Transverse colon (tissue), 4 donors: ENCODE measurements at regions not wholly inside any gene's neighbourhood (a gene's known extent, or its start where the extent isn't known, plus 50 kb on each side); places are given as distances from the start of the nearest gene placed in this dataset.
"Not testable (repeated sequence)": the region's sequence is repeated elsewhere in the genome, so short reads cannot be mapped to it uniquely, and the experiment has no call there.

Source experiments
- DNase-seq: peaks from one replicate; pipeline ENCODE4 v3.0.0-alpha.2; 2019
- H3K27ac ChIP-seq, 4 donors: fragments of 200-600 bp; sonication (generic); 2 replicates each; pipeline ENCODE4 v1.5.1; 2016 to 2018; ENCODE audit warnings: inconsistent platforms in 4 of 4
- H3K27me3 ChIP-seq: fragments of 200-600 bp; sonication (generic); 2 replicates; pipeline ENCODE4 v1.5.1; 2017; ENCODE audit warnings: inconsistent platforms
- H3K36me3 ChIP-seq, 4 donors: fragments of 200-600 bp; sonication (generic); 2 replicates each; pipeline ENCODE4 v1.5.1; 2017 to 2019; ENCODE audit warnings: inconsistent platforms in 4 of 4
- H3K4me1 ChIP-seq, 4 donors: fragments of 200-600 bp; sonication (generic); 2 replicates each; pipeline ENCODE4 v1.5.1; 2017 to 2020; ENCODE audit warnings: inconsistent platforms in 4 of 4
- H3K4me3 ChIP-seq, 4 donors: fragments of 200-600 bp; sonication (generic); 1 replicate in 1 of 4; 2 replicates in 3 of 4; pipeline versions ENCODE4 v1.5.1 to v1.6.1; 2017 to 2019; ENCODE audit warnings: inconsistent platforms in 4 of 4
- H3K9me3 ChIP-seq, 2 donors: fragments of 200-600 bp; sonication (generic); 2 replicates each; pipeline ENCODE4 v1.5.1; 2017 to 2019; ENCODE audit warnings: inconsistent platforms in 2 of 2
- EP300 ChIP-seq: sonication (generic); formaldehyde crosslinking; IDR thresholded peaks from one replicate; pipeline ENCODE4 v1.6.1; 2017; ENCODE audit warnings: antibody characterized with exemption, low read depth
- POLR2A ChIP-seq: fragments of 450-650 bp; IDR thresholded peaks from one replicate; pipeline ENCODE4 v1.6.1; 2016; ENCODE audit warnings: antibody characterized with exemption, mild to moderate bottlenecking, moderate library complexity
- POLR2AphosphoS5 ChIP-seq, 3 donors: sonication (generic); formaldehyde crosslinking; IDR thresholded peaks; one replicate each; pipeline ENCODE4 v1.6.1; 2016; ENCODE audit warnings: antibody characterized with exemption in 3 of 3
- WGBS, 2 donors: methylation state at CpG; one replicate each; pipeline ENCODE4 v1.1.5; 2018; ENCODE audit warnings: low coverage in 1 of 2; 5-methylcytosine and 5-hydroxymethylcytosine counted together
- in situ Hi-C, 4 donors: fragments of 200-750 bp; cut with MboI; loops; one replicate each; pipeline versions ENCODE4 v1.15.0 to v1.15.1; 2017; ENCODE audit warnings: low sequenced_read_pairs in 3 of 4, low pct_ligation_motif_present in 1 of 4, low pct_unique_long_range_greater_than_20kb in 1 of 4
- intact Hi-C: fragments of 100-400 bp; cut with DNase I; formaldehyde crosslinking; loops from one replicate; pipeline ENCODE4 v1.15.1; 2023; ENCODE audit warnings: low total_unique reads
- TF ChIP-seq, protein P1 (sequence below), 5 experiments: fragments of 200-600 bp in 3 of 5; fragments of 450-650 bp in 2 of 5; sonication (generic) in 3 of 5; IDR thresholded peaks; 1 replicate in 2 of 5; 2 replicates in 3 of 5; pipeline ENCODE4 v1.5.1; 2016 to 2017; ENCODE audit warnings: antibody characterized with exemption in 5 of 5, inconsistent platforms in 3 of 5, mild to moderate bottlenecking in 2 of 5, moderate library complexity in 1 of 5

DNA sequence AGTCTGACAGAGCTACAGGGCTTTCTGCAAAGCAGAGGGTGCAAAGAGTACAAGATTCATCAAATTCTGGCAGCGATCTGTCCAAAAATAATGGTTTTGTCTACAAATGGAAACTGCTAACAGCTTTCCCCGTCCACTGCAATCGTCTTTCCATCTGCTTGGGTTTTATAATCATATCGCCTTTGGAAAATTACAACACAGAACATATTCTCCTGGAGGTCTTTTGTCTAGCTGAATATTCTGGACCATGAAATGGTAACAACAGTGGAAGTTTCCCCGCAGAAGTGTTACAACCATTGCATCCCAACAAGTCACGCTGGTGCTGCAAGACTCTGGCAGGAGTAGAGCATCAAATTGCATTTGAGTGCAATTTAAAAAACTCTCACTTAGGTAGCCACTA, 101.2 kb upstream of the BOD1L1 start:
- no peak overlapping the region for H3K4me3 ChIP-seq
- no peaks in the 10 kb centered on the region for H3K4me1 ChIP-seq
- in situ Hi-C loops (no loop called here), intact Hi-C loops (no loop called here)
- no peaks in the 10 kb centered on the region for H3K36me3 ChIP-seq
- H3K27me3 ChIP-seq = no peaks in the 10 kb centered on the region
- no peaks in the 10 kb centered on the region for H3K9me3 ChIP-seq
- no peak for TF ChIP-seq EP300
- no peak for TF ChIP-seq POLR2A
- TF ChIP-seq POLR2AphosphoS5 (IDR thresholded peaks at IDR 0.05) = no peak
- TF ChIP-seq, protein P1, sequence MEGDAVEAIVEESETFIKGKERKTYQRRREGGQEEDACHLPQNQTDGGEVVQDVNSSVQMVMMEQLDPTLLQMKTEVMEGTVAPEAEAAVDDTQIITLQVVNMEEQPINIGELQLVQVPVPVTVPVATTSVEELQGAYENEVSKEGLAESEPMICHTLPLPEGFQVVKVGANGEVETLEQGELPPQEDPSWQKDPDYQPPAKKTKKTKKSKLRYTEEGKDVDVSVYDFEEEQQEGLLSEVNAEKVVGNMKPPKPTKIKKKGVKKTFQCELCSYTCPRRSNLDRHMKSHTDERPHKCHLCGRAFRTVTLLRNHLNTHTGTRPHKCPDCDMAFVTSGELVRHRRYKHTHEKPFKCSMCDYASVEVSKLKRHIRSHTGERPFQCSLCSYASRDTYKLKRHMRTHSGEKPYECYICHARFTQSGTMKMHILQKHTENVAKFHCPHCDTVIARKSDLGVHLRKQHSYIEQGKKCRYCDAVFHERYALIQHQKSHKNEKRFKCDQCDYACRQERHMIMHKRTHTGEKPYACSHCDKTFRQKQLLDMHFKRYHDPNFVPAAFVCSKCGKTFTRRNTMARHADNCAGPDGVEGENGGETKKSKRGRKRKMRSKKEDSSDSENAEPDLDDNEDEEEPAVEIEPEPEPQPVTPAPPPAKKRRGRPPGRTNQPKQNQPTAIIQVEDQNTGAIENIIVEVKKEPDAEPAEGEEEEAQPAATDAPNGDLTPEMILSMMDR (IDR thresholded peaks at IDR 0.05) = no peak
- H3K27ac ChIP-seq = no peak overlapping the region
- 75 to 92% methylated on average over 6 of the region's 6 CpGs for WGBS, 2 donors
- DNase-seq = no peak

DNA sequence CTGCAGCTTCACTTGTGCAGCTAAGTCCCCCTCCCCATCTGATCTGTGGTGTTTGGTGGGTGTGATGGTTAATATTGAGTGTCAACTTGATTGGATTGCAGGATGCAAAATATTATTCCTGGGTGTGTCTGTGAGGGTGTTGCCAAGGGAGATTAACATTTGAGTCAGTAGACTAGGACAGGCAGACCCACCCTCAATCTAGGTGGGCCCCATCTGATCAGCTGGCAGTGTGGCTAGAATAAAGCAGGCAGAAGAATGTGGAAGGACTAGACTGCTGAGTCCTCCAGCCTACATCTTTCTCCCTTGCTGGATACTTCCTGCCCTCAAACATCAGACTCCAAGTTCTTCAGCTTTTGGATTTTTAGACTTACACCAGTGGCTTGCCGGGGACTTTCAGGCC, 103.5 kb upstream of the BOD1L1 start:
- intact Hi-C loops (no loop called here), in situ Hi-C loops (no loop called here)
- WGBS, 2 donors = 100% methylated on average over 1 of the region's 1 CpG; no CpG with 5 or more reads in 1 of the 2 donors
- H3K4me1 ChIP-seq = no peaks in the 10 kb centered on the region
- TF ChIP-seq EP300 (no peak), POLR2A (no peak), POLR2AphosphoS5 (IDR thresholded peaks at IDR 0.05) (no peak)
- TF ChIP-seq, protein P1 (IDR thresholded peaks at IDR 0.05) = no peak
- H3K27ac ChIP-seq = no peak overlapping the region
- no peaks in the 10 kb centered on the region for H3K9me3 ChIP-seq
- no peak overlapping the region for H3K4me3 ChIP-seq
- H3K27me3 ChIP-seq = no peaks in the 10 kb centered on the region
- DNase-seq = no peak
- H3K36me3 ChIP-seq = no peaks in the 10 kb centered on the region

DNA sequence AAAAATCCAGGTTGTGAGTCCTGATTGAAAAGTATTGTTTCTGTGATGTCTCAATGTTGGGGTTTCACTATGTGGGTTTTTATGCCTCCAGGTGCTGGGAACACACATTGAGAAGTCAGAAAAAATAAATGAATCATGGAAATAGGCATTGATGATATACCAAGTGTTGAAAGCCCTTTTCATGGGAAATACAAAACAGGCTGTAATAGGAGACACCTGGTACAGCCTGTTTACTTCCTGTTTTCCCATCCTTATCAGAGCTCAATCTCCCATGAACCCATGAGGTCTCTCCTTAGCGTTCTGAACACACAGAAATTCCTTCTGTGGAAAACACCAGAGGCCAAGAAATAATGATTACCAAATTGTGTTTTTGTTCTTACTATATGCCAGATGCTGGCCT, 106.3 kb upstream of the BOD1L1 start:
- WGBS, 2 donors = 35% methylated on average over 1 of the region's 1 CpG; no CpG with 5 or more reads in 1 of the 2 donors
- no peak for DNase-seq
- H3K9me3 ChIP-seq = no peaks in the 10 kb centered on the region
- no peaks in the 10 kb centered on the region for H3K36me3 ChIP-seq
- in situ Hi-C loops = no loop called here
- H3K27me3 ChIP-seq = no peaks in the 10 kb centered on the region
- intact Hi-C loops = no loop called here
- H3K4me3 ChIP-seq = no peak overlapping the region
- no peak for TF ChIP-seq POLR2AphosphoS5 (IDR thresholded peaks at IDR 0.05)
- TF ChIP-seq POLR2A = no peak
- TF ChIP-seq, protein P1 (IDR thresholded peaks at IDR 0.05) = no peak
- no peaks in the 10 kb centered on the region for H3K4me1 ChIP-seq
- H3K27ac ChIP-seq = no peak overlapping the region

DNA sequence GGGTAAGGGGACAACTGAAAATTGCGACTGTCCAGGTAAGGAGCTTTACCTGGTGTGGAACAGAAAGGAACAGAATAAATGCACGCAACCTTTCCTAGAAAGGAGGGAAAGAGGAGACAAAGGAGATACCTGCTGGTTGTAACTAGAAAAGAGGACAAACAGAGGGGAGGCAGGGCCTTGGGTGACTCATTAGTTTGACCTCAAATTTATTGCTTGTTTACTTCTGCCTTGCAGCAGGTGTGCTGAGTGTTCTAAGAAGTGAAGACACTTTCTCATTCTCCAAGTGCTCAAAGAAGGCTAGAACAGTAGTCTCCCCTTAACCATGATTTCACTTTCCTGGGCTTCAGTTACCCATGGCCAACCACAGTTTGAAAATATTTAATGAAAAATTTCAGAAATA, 123.1 kb upstream of the BOD1L1 start:
- intact Hi-C loops (no loop called here), in situ Hi-C loops (no loop called here)
- no peaks in the 10 kb centered on the region for H3K9me3 ChIP-seq
- H3K27me3 ChIP-seq = no peaks in the 10 kb centered on the region
- WGBS, 2 donors = 70 to 82% methylated on average over 2 of the region's 2 CpGs
- H3K4me3 ChIP-seq = no peak overlapping the region
- no peak for TF ChIP-seq POLR2A
- TF ChIP-seq, protein P1 (IDR thresholded peaks at IDR 0.05) = no peak
- TF ChIP-seq EP300 = no peak
- no peak for TF ChIP-seq POLR2AphosphoS5 (IDR thresholded peaks at IDR 0.05)
- no peak overlapping the region for H3K27ac ChIP-seq
- DNase-seq = no peak
- no peaks in the 10 kb centered on the region for H3K4me1 ChIP-seq
- H3K36me3 ChIP-seq = no peaks in the 10 kb centered on the region

DNA sequence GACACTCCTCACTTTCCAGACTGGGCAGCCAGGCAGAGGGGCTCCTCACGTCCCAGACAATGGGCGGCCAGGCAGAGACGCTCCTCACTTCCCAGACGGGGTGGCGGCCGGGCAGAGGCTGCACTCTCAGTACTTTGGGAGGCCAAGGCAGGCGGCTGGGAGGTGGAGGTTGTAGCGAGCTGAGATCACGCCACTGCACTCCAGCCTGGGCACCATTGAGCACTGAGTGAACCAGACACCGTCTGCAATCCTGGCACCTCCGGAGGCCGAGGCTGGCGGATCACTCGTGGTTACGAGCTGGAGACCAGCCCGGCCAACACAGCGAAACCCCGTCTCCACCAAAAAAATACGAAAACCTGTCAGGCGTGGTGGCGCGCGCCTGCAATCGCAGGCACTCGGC, 134.1 kb upstream of the BOD1L1 start:
- H3K27ac ChIP-seq, H3K36me3 ChIP-seq, H3K4me1 ChIP-seq, H3K27me3 ChIP-seq, H3K9me3 ChIP-seq, intact Hi-C loops, in situ Hi-C loops, H3K4me3 ChIP-seq, DNase-seq: not testable (repeated sequence)
- 93 to 97% methylated on average over 5 to 25 of the region's 25 CpGs for WGBS, 2 donors
